Large intestine (tissue), 3 donors: ENCODE measurements at regions not wholly inside any gene's neighbourhood (a gene's known extent, or its start where the extent isn't known, plus 50 kb on each side); places are given as distances from the start of the nearest gene placed in this dataset.
"Not testable (repeated sequence)": the region's sequence is repeated elsewhere in the genome, so short reads cannot be mapped to it uniquely, and the experiment has no call there.

ENCODE experiments used
- DNase-seq, 2 donors: peaks; one replicate each; pipeline versions ENCODE4 v3.0.0 to v3.0.0-alpha.2; 2013
- H3K27ac ChIP-seq: one replicate; pipeline ENCODE4 v1.5.1; 2013; ENCODE audit warnings: low read length
- H3K27me3 ChIP-seq: 2 replicates; pipeline ENCODE4 v1.6.1; 2013; ENCODE audit warnings: low read length; ENCODE audit not compliant: control insufficient read depth, insufficient read depth
- H3K36me3 ChIP-seq: 2 replicates; pipeline ENCODE4 v1.6.1; 2013; ENCODE audit warnings: low read length; ENCODE audit not compliant: control insufficient read depth, insufficient read depth
- H3K4me1 ChIP-seq: one replicate; pipeline ENCODE4 v1.6.1; 2013; ENCODE audit warnings: low read length; ENCODE audit not compliant: control insufficient read depth, insufficient read depth
- H3K4me3 ChIP-seq: one replicate; pipeline ENCODE4 v1.5.1; 2013; ENCODE audit warnings: low read length
- H3K9me3 ChIP-seq: one replicate; pipeline ENCODE4 v1.6.1; 2013; ENCODE audit warnings: mild to moderate bottlenecking, low read depth, low read length, moderate library complexity; ENCODE audit not compliant: control insufficient read depth
- WGBS: methylation state at CpG from one replicate; pipeline ENCODE4 v1.1.5; 2013; ENCODE audit warnings: low lambda C conversion rate; ENCODE audit not compliant: insufficient coverage; 5-methylcytosine and 5-hydroxymethylcytosine counted together

DNA sequence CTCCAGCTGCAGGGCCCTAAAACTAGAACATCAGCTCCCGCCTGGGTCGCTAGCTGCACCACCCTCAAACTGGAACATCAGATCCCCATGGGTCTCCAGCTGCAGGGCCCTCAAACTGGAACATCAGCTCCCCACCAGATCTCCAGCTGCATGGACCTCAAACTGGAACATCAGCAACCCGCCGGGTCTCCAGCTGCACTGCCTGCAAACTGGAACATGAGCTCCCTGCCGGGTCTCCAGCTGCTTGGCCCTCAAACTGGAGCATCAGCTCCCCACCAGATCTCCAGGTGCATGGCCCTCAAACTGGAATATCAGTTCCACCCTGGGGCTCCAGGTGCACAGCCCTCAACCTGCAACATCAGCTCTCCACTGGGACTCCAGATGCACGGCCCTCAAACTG, 82.7 kb downstream of the TFRC start:
- H3K4me3 ChIP-seq, result not testable (repeated sequence)

DNA sequence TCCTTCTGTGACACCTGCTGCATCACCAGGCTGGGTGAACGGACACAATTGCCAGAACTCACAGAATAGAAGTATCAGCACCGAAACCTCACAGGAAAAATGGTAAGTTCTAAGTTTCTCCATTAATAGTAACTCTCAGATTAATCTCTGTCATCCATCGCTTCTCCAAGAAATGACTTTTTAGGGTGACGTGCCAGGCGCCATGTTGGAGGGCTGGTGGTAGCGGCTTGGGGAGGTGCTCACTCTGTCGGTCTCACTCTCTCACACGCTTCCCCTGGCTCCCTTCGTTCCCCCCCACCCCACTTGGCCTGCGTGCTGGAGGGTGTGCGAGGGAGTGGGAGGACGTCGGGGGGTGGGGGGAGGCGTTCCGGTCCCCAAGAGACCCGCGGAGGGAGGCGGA, 85.6 kb downstream of the TFRC start:
- WGBS, result no CpG with 5 or more reads among the region's 18 CpGs
- H3K4me3 ChIP-seq, H3K27ac ChIP-seq, H3K9me3 ChIP-seq, DNase-seq, H3K27me3 ChIP-seq, H3K36me3 ChIP-seq, H3K4me1 ChIP-seq: not testable (repeated sequence)

More for the DNA sequence above, 82.7 kb downstream of the TFRC start:
- not testable (repeated sequence) for DNase-seq, H3K9me3 ChIP-seq, H3K27me3 ChIP-seq, H3K36me3 ChIP-seq, H3K4me1 ChIP-seq, H3K27ac ChIP-seq
- WGBS, result no CpG with 5 or more reads among the region's 6 CpGs

DNA sequence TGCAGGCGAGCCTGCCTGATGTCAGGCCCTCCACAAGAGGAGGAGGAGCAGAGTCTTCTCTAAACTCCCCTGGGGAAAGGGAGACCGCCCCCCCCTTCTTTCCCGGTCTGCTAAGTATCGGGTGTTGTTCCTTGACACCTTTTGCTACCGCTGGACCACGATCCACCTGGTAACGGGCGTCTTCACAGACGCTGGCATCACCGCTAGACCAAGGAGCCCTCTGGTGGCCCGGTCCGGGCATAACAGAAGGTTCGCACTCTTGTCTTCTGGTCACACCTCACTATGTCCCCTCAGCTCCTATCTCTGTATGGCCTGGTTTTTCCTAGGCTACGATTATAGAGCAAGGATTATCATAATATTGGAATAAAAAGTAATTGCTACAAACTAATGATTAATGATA, 86.0 kb upstream of the TNK2 start:
- not testable (repeated sequence) for H3K27me3 ChIP-seq, H3K9me3 ChIP-seq, H3K4me1 ChIP-seq, H3K36me3 ChIP-seq, H3K27ac ChIP-seq, H3K4me3 ChIP-seq
- no CpG with 5 or more reads among the region's 14 CpGs for WGBS
- DNase-seq, result peak; percentile 10 to 20

DNA sequence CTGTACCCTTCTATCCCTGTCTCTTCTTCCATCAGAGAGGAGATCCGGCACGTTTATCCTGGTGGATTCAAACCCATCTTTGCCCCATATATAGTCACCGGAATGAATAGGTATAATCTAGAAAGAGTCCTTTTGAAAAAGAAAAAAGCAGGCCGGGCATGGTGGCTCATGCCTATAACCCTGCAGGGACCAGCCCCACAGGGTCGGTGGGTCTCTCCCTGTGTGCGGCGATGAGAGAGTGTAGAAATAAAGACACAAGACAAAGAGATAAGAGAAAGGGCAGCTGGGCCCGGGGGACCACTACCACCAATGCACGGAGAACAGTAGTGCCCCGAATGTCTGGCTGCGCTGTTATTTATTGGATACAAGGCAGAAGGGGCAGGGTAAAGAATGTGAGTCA, 85.3 kb upstream of the TNK2 start:
- not testable (repeated sequence) for H3K4me3 ChIP-seq, H3K27ac ChIP-seq, H3K9me3 ChIP-seq, H3K4me1 ChIP-seq, H3K27me3 ChIP-seq, H3K36me3 ChIP-seq, DNase-seq
- WGBS, result no CpG with 5 or more reads among the region's 11 CpGs

DNA sequence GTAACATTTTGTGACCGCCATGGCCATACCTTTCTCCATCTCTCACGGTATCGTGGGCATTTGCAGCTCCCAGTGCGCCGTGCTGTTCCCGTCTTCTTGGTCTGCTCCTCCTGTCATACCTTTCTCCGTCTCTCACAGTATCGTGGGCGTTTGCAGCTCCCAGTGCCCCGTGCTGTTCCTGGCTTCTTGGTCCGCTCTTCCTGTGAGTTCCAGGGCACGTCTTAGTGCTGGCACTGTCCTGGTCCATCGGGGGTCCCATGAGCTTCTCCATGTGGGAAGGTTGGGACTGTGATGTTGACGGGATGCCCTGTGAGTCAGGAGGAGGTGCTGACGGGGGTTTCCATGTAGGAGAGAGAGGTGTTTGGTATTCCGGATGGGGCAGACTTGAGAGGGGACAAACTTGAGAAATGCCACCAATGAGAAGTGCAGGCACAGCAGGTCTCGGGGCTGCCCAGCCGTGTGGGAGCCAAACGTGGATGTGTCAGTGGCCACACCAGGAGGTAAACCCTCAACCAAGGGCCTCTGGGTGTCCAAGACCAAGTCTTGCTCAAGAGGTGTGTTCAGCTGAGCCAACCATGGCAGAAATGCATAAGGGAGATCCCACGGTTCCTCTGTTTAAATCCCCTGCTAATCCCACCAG, 84.7 kb upstream of the TNK2 start:
- not testable (repeated sequence) for H3K4me1 ChIP-seq, H3K36me3 ChIP-seq, H3K27me3 ChIP-seq, H3K9me3 ChIP-seq, DNase-seq, H3K27ac ChIP-seq, H3K4me3 ChIP-seq
- no CpG with 5 or more reads among the region's 20 CpGs for WGBS

DNA sequence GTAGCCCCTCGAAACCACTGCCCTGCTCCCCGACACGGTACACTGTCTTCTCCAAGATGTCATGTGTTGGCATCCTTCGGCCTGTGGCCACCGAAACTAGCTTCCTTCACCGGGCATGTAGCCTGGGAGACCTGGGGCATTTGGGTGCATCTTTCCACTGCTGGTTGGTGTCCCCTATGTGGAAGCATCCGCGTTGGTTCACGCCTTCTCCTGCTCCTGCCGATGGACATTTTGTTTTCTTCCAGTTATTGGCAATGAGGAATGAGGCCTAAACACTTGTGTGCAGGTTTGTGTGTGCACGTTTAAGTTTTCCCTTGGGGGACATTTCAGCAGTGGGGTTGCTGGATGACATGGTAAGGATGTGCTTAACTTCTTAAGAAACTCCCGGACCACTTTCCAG, 83.6 kb upstream of the TNK2 start:
- not testable (repeated sequence) for H3K27ac ChIP-seq, H3K4me3 ChIP-seq, DNase-seq, H3K9me3 ChIP-seq, H3K36me3 ChIP-seq, H3K4me1 ChIP-seq, H3K27me3 ChIP-seq
- WGBS, result 60% methylated on average over 1 of the region's 12 CpGs

DNA sequence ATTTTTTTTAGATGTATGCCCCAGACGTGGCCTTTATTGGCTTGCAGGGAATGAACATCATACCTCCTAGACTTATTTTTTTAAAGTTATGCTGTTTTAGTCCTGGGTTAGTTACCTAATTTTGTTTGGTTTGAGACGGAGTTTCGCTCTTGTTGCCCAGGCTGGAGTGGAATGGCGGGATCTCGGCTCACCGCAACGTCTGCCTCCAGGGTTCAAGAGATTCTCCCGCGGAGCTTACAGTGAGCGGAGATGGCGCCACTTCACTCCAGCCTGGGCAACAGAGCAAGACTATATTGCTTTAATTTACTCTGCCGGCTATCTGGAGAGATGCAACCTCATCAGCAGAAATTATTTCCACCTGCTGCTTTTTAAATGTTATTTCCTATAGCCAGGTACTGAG, 82.9 kb upstream of the TNK2 start:
- H3K36me3 ChIP-seq, H3K27ac ChIP-seq, H3K9me3 ChIP-seq, H3K4me3 ChIP-seq, H3K4me1 ChIP-seq, H3K27me3 ChIP-seq, DNase-seq: not testable (repeated sequence)
- WGBS, result no CpG with 5 or more reads among the region's 12 CpGs

DNA sequence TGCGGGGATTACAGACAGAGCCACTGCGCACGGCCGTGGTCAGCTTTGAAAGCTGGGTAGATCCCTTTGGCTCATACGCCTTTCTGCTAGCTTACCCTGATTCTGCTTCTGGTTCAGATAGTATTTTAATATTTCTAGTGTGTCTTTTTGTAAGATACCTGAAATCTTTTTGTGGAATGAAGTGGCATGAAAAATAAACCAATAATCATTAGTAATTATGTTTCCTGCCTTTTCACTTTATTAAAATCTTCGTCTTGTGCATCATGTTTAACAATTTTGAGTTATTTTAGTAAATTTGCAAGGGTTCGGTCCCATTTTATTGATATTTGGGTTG, 82.5 kb upstream of the TNK2 start:
- H3K36me3 ChIP-seq, H3K27me3 ChIP-seq, H3K4me1 ChIP-seq, DNase-seq, H3K9me3 ChIP-seq, H3K27ac ChIP-seq: not testable (repeated sequence)
- 93% methylated on average over 2 of the region's 7 CpGs for WGBS
- peak overlapping the region; percentile 76 for H3K4me3 ChIP-seq

DNA sequence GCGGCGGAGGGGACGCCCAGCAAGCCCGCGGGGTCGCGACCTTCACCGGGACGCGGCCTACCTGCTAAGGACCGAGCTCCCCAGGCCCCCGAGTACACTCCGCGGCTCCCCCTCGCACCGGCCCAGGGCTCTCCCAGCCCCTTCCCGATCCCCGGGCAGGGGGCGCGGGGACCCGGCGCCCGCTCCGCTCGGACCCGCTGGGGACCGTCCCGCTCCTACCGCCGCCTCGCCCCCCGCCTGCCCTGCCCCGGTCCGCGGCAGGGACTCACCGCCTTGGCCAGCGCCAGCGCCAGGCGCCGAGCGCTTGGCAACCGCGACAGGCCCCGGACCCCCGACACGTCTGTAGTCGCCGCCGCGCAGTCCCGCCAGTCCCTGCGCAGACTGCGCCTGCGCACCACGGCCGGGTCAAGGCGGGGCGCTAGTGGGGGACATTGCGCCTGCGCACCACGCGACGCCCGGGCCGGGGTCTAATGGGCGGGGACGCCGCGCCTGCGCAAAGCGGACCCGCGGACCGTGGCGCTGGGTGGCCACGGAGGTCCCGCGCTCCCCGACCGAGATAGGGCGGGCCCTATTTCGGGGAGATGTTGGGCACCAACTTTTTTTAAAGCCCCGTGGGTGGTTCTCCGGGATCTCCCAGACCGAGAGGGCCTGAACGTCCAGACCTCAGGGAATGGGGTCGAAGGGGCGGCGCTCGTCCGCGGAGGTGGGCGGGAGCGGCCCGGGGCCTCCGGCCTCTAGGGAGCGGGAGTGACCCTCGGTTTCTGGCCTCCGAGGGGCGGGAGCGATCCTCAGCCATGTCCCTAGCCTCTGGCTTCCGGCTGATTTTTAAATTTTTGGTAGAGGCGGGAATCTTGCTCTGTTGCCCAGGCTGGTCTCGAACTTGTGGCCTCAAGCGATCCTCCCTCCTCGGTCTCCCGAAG, 81.8 kb upstream of the TNK2 start:
- peak overlapping the region; percentile 81 for H3K27ac ChIP-seq
- H3K4me3 ChIP-seq, result peak overlapping the region; percentile 76
- WGBS, result 0% methylated on average over 1 of the region's 107 CpGs
- not testable (repeated sequence) for H3K36me3 ChIP-seq, H3K27me3 ChIP-seq, H3K9me3 ChIP-seq, H3K4me1 ChIP-seq
- DNase-seq, result peak; percentile 87

DNA sequence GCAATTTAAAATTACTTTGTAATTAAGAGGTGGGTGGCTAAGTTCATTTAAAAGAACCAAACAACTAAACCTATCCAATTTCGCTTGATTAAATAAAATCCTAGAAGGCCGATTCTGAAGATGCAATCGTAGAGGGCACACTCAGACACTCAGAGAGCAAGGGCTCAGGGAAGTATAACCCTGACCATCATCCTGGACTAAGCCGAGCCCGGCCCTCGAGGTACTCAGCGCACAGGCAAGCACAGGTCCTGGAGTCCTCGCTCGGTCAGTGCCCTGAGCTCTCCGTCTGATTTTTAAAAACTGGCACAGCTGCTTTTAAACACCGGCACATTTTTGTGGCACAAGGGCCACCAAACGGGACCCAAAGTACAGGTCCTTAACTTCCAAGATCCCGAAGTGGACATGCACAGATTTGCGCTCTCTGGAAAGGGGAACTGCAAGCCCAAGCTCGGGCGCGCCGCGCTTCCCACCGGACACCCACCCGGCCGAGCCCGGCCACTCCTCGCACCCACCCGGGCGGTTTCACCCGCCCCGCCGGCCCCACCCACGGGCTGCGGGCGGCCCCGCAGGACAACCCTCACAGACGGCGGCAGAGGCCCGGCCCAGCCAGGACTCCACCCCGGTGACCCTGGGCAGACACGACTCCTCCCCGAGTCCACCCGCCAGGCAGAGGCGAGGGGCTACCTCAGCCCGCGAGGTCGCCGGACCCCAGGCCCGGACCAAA, 81.0 kb upstream of the TNK2 start:
- peak in 1 of 2 donors; percentile 45 for DNase-seq
- H3K4me3 ChIP-seq, result peak overlapping the region; percentile 41
- not testable (repeated sequence) for H3K9me3 ChIP-seq, H3K27me3 ChIP-seq, H3K36me3 ChIP-seq, H3K27ac ChIP-seq, H3K4me1 ChIP-seq
- WGBS, result no CpG with 5 or more reads among the region's 46 CpGs
